HEK293 (cell line): ENCODE measurements at regions not wholly inside any gene's neighbourhood (a gene's known extent, or its start where the extent isn't known, plus 50 kb on each side); places are given as distances from the start of the nearest gene placed in this dataset.

Source experiments
- TF ChIP-seq, protein P1 (sequence below): fragments of 450-650 bp; formaldehyde crosslinking; IDR thresholded peaks from 2 replicates; pipeline ENCODE4 v1.5.1; 2016; ENCODE audit warnings: missing biosample characterization, missing genetic modification characterization
- TF ChIP-seq, protein P2 (sequence below): fragments of 450-650 bp; formaldehyde crosslinking; IDR thresholded peaks from 2 replicates; pipeline ENCODE4 v1.5.1; 2016; ENCODE audit warnings: missing biosample characterization, missing genetic modification characterization

GRCh38 chr2:39517102-39517436, 80.0 kb upstream of the MAP4K3 start:
- TF ChIP-seq, protein P1, sequence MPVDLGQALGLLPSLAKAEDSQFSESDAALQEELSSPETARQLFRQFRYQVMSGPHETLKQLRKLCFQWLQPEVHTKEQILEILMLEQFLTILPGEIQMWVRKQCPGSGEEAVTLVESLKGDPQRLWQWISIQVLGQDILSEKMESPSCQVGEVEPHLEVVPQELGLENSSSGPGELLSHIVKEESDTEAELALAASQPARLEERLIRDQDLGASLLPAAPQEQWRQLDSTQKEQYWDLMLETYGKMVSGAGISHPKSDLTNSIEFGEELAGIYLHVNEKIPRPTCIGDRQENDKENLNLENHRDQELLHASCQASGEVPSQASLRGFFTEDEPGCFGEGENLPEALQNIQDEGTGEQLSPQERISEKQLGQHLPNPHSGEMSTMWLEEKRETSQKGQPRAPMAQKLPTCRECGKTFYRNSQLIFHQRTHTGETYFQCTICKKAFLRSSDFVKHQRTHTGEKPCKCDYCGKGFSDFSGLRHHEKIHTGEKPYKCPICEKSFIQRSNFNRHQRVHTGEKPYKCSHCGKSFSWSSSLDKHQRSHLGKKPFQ (tag by site-specific recombination): no peak
- TF ChIP-seq, protein P2, sequence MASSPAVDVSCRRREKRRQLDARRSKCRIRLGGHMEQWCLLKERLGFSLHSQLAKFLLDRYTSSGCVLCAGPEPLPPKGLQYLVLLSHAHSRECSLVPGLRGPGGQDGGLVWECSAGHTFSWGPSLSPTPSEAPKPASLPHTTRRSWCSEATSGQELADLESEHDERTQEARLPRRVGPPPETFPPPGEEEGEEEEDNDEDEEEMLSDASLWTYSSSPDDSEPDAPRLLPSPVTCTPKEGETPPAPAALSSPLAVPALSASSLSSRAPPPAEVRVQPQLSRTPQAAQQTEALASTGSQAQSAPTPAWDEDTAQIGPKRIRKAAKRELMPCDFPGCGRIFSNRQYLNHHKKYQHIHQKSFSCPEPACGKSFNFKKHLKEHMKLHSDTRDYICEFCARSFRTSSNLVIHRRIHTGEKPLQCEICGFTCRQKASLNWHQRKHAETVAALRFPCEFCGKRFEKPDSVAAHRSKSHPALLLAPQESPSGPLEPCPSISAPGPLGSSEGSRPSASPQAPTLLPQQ (tag by site-specific recombination): no peak
